ACC112 (cell line): ENCODE measurements at regions not wholly inside any gene's neighbourhood (a gene's known extent, or its start where the extent isn't known, plus 50 kb on each side); places are given as distances from the start of the nearest gene placed in this dataset.
"Not testable (repeated sequence)": the region's sequence is repeated elsewhere in the genome, so short reads cannot be mapped to it uniquely, and the experiment has no call there.

Experiments used
- H2AFZ ChIP-seq: fragments of 200-600 bp; sonication (generic); one replicate; pipeline ENCODE4 v1.6.0; 2017; ENCODE audit warnings: antibody characterized with exemption, low read length; ENCODE audit not compliant: unreplicated experiment
- H3K27ac ChIP-seq: fragments of 200-600 bp; sonication (generic); 2 replicates; pipeline ENCODE4 v1.5.1; 2014; ENCODE audit warnings: low read depth, mild to moderate bottlenecking, antibody characterized with exemption, low read length, moderate library complexity
- H3K27me3 ChIP-seq: fragments of 200-600 bp; sonication (generic); 2 replicates; pipeline ENCODE4 v1.6.1; 2014; ENCODE audit warnings: mild to moderate bottlenecking, antibody characterized with exemption, low read length, moderate library complexity, mixed read lengths; ENCODE audit not compliant: insufficient read depth
- H3K36me3 ChIP-seq: fragments of 200-600 bp; sonication (generic); 2 replicates; pipeline ENCODE4 v1.6.1; 2016; ENCODE audit warnings: mild to moderate bottlenecking, antibody characterized with exemption, low read length, moderate library complexity, mixed read lengths; ENCODE audit not compliant: insufficient read depth
- H3K4me1 ChIP-seq: fragments of 200-600 bp; sonication (generic); one replicate; pipeline ENCODE4 v1.6.1; 2016; ENCODE audit warnings: low read length, mixed read lengths; ENCODE audit not compliant: insufficient read depth, unreplicated experiment, control insufficient read depth
- H3K4me3 ChIP-seq: fragments of 200-600 bp; sonication (generic); 2 replicates; pipeline ENCODE4 v1.5.1; 2014; ENCODE audit warnings: mild to moderate bottlenecking, low read depth, low read length
- H3K79me2 ChIP-seq: fragments of 200-600 bp; sonication (generic); one replicate; pipeline ENCODE4 v1.6.0; 2016; ENCODE audit warnings: low read length; ENCODE audit not compliant: control insufficient read depth, unreplicated experiment, insufficient read depth

- no peaks in the 10 kb centered on the region for H3K36me3 ChIP-seq
- H3K27ac ChIP-seq: no peak overlapping the region
- no peak overlapping the region for H2AFZ ChIP-seq
- H3K4me3 ChIP-seq: no peak overlapping the region
- no peaks in the 10 kb centered on the region for H3K4me1 ChIP-seq
- H3K79me2 ChIP-seq: no peaks in the 10 kb centered on the region
- H3K27me3 ChIP-seq: no peaks in the 10 kb centered on the region
Observed at GRCh38 chrX:131845771-131846170, 177.3 kb upstream of the STK26 start.

DNA sequence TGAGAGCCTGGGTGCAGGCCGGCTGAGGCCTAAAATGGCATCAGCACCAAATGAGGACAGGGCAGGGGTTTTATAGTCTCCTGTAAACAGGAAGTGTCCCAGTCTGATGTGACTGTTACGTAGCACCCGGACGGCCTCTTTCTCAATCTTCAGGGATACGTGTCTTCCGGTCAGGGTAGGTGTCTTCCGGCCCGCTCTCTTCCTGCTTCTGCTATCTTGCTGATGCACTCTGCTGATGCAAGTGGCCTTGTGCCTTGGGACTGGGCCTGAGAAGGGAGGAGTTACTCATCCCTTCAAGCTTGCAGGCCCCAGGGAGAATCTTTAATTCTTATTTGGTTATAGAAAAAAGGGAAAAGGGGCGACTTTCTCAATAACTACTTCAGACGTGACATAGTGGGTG is 172.1 kb upstream of the STK26 start:
- H3K4me1 ChIP-seq, H3K4me3 ChIP-seq, H3K36me3 ChIP-seq, H3K79me2 ChIP-seq, H3K27me3 ChIP-seq, H2AFZ ChIP-seq, H3K27ac ChIP-seq: not testable (repeated sequence)

DNA sequence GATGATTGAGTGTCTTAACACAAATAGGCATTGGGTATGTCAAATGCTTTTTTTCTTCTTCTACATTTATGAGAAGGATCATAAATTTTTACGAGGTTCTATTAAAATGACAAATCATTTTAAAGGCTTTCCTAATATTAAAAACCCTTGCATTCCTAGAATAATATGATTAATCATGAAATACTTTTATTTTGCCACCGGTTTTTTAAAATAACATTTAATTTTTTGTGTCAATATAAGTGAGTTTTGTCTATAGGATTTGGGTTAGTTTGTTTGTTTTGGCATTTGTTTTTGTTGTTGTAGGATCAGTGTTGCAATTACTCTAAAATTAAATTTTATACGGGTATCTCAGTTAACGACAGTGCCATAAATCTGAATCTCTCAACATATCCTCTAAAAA is 169.7 kb upstream of the STK26 start:
- no peak overlapping the region for H3K4me3 ChIP-seq
- H3K27me3 ChIP-seq: no peaks in the 10 kb centered on the region
- H3K4me1 ChIP-seq: no peaks in the 10 kb centered on the region
- H3K79me2 ChIP-seq: no peaks in the 10 kb centered on the region
- no peaks in the 10 kb centered on the region for H3K36me3 ChIP-seq
- no peak overlapping the region for H2AFZ ChIP-seq
- no peak overlapping the region for H3K27ac ChIP-seq

GRCh38 chrX:131854581-131854980 is 168.5 kb upstream of the STK26 start:
- Histone ChIP-seq H2AFZ (no peak overlapping the region), H3K4me1 (no peaks in the 10 kb centered on the region), H3K27ac (no peak overlapping the region), H3K27me3 (no peaks in the 10 kb centered on the region), H3K36me3 (no peaks in the 10 kb centered on the region), H3K79me2 (no peaks in the 10 kb centered on the region), H3K4me3 (no peak overlapping the region)

DNA sequence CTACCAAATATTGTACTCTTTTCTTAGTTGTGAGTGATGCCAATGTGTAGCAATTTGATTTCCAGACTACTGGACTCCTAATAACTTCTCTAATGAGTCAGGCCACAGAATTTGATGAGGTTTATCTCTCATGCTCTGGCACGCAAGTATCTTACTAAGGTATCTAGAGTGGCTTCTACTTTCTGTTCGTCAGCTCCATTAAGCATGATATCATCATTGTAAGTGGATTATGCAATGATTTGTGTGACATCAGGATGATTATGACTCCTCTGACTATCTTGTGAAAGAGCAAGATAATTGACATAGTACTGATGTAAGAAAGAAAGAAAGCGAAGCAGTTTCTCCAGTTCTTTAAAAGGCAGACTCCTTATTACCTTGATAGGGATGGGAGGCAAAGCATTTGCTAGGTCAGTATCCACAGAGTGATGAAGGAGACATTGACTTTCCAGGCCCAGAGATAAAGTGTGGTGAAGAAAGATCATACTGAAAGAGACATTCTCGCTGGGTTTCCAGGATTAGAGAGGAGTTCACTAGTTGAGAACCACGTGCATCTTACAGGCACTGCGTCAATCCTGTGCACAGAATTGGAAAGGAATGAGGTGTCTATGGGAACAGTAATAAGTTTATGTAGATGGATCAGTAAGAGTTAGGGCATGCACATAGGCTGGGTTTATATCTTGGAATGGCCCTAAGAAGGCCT is 161.9 kb upstream of the STK26 start:
- Histone ChIP-seq H3K4me3 (no peak overlapping the region), H3K36me3 (no peaks in the 10 kb centered on the region), H3K79me2 (no peaks in the 10 kb centered on the region), H3K27ac (no peak overlapping the region), H2AFZ (no peak overlapping the region), H3K4me1 (no peaks in the 10 kb centered on the region), H3K27me3 (peaks cover 5% of the 10 kb centered on the region; the same call in 1 of the 2 replicates)

- Histone ChIP-seq H3K79me2 (no peaks in the 10 kb centered on the region), H3K36me3 (no peaks in the 10 kb centered on the region), H3K4me1 (no peaks in the 10 kb centered on the region), H3K27me3 (peaks cover 5% of the 10 kb centered on the region; the same call in 1 of the 2 replicates), H2AFZ (no peak overlapping the region), H3K4me3 (no peak overlapping the region), H3K27ac (no peak overlapping the region)
Observed at GRCh38 chrX:131862321-131862720, 160.8 kb upstream of the STK26 start.

- Histone ChIP-seq H3K79me2 (no peaks in the 10 kb centered on the region), H3K27ac (no peak overlapping the region)
Observed at GRCh38 chrX:131869182-131869581, 153.9 kb upstream of the STK26 start.

GRCh38 chrX:131874300-131874699 is 148.8 kb upstream of the STK26 start:
- Histone ChIP-seq H3K27ac (no peak overlapping the region), H3K79me2 (no peaks in the 10 kb centered on the region), H3K4me1 (no peaks in the 10 kb centered on the region), H2AFZ (no peak overlapping the region), H3K4me3 (no peak overlapping the region), H3K27me3 (no peaks in the 10 kb centered on the region), H3K36me3 (no peaks in the 10 kb centered on the region)

More at GRCh38 chrX:131869182-131869581, 153.9 kb upstream of the STK26 start:
- peaks cover 12% of the 10 kb centered on the region; the same call in 1 of the 2 replicates for H3K27me3 ChIP-seq
- H3K4me3 ChIP-seq: no peak overlapping the region
- H3K36me3 ChIP-seq: no peaks in the 10 kb centered on the region
- H3K4me1 ChIP-seq: no peaks in the 10 kb centered on the region
- no peak overlapping the region for H2AFZ ChIP-seq

DNA sequence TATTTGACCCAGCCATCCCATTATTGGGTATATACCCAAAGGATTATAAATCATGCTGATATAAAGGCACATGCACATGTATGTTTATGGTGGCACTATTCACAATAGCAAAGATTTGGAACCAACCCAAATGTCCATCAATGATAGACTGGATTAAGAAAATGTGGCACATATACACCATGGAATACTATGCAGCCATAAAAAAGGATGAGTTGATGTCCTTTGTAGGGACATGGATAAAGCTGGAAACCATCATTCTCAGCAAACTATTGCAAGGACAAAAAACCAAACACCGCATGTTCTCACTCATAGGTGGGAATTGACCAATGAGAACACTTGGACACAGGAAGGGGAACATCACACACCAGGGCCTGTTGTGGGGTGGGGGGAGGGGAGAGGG is 147.3 kb upstream of the STK26 start:
- not testable (repeated sequence) for H3K4me3 ChIP-seq, H3K79me2 ChIP-seq, H3K27ac ChIP-seq, H3K27me3 ChIP-seq, H3K4me1 ChIP-seq, H3K36me3 ChIP-seq, H2AFZ ChIP-seq

GRCh38 chrX:131881194-131881593 is 141.9 kb upstream of the STK26 start:
- H3K36me3 ChIP-seq: no peaks in the 10 kb centered on the region
- H3K27me3 ChIP-seq: peaks cover 8% of the 10 kb centered on the region; the same call in 1 of the 2 replicates

GRCh38 chrX:131885042-131885441 is 138.1 kb upstream of the STK26 start:
- H3K4me3 ChIP-seq, H3K79me2 ChIP-seq, H3K4me1 ChIP-seq: not testable (repeated sequence)

More at GRCh38 chrX:131881194-131881593, 141.9 kb upstream of the STK26 start:
- Histone ChIP-seq H3K4me3 (no peak overlapping the region), H3K4me1 (no peaks in the 10 kb centered on the region), H3K27ac (no peak overlapping the region), H2AFZ (no peak overlapping the region), H3K79me2 (no peaks in the 10 kb centered on the region)

More at GRCh38 chrX:131885042-131885441, 138.1 kb upstream of the STK26 start:
- H3K27ac ChIP-seq, H3K27me3 ChIP-seq, H3K36me3 ChIP-seq, H2AFZ ChIP-seq: not testable (repeated sequence)
